Lower leg skin (tissue), 4 donors: ENCODE measurements at regions not wholly inside any gene's neighbourhood (a gene's known extent, or its start where the extent isn't known, plus 50 kb on each side); places are given as distances from the start of the nearest gene placed in this dataset.
"Not testable (repeated sequence)": the region's sequence is repeated elsewhere in the genome, so short reads cannot be mapped to it uniquely, and the experiment has no call there.

Experiments used
- DNase-seq, 2 donors: peaks; one replicate each; pipeline ENCODE4 v3.0.0-alpha.2; 2019; ENCODE audit warnings: low spot score in 2 of 2
- H3K4me3 ChIP-seq: fragments of 200-600 bp; sonication (generic); 2 replicates; pipeline ENCODE4 v1.5.1; 2017; ENCODE audit warnings: mild to moderate bottlenecking, low read depth; ENCODE audit not compliant: poor library complexity, severe bottlenecking
- CTCF ChIP-seq, 3 donors: fragments of 450-650 bp; IDR thresholded peaks; one replicate each; pipeline ENCODE4 v1.5.1; 2016; ENCODE audit warnings: antibody characterized with exemption in 3 of 3, mild to moderate bottlenecking in 3 of 3, moderate library complexity in 2 of 3
- POLR2A ChIP-seq, 2 donors: fragments of 450-650 bp; IDR thresholded peaks; one replicate each; pipeline ENCODE4 v1.6.1; 2016 to 2017; ENCODE audit warnings: antibody characterized with exemption in 2 of 2, mild to moderate bottlenecking in 1 of 2, moderate library complexity in 1 of 2
- WGBS, 2 donors: methylation state at CpG; one replicate each; pipeline ENCODE4 v1.1.5; 2018; 5-methylcytosine and 5-hydroxymethylcytosine counted together
- intact Hi-C: fragments of 100-400 bp; cut with DNase I; formaldehyde crosslinking; loops from one replicate; pipeline ENCODE4 v1.15.0; 2023; ENCODE audit warnings: low total_unique reads

DNA sequence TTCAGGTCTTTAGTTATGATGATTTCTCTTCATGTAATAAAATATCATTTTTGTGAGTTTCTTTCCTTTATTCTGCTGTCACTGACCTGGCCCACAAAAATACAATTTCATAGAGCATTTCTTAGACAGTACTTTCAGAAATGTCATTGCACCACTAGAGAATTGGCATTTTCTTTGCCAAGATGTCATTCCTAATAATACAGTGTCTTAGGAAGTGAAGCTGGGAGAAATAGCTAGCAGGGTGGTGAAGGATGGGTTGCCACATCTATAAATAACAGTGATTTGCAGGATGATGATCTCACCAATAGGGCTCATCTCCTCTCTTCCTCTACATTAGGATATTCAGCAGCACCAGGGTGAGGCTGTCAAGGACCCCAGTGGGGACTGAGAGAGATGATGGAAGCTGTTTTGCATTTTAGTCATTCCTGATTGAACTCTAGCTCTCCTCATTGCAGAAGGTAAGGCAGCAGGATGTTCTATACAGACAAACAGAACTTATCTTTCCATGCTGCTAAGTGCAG is 452.1 kb downstream of the NXPH1 start:
- no peak for TF ChIP-seq POLR2A (IDR thresholded peaks at IDR 0.05)
- TF ChIP-seq CTCF (IDR thresholded peaks at IDR 0.05): no peak
- no peak for DNase-seq
- no peak overlapping the region for H3K4me3 ChIP-seq
- intact Hi-C loops: no loop called here

- H3K4me3 ChIP-seq, DNase-seq, intact Hi-C loops: not testable (repeated sequence)
- WGBS, 2 donors: 95 to 98% methylated on average over 10 to 21 of the region's 30 CpGs
Observed at GRCh38 chr7:8890346-8890745, 456.9 kb downstream of the NXPH1 start.

- intact Hi-C loops: no loop called here
- DNase-seq: no peak
- no peak overlapping the region for H3K4me3 ChIP-seq
- TF ChIP-seq POLR2A (IDR thresholded peaks at IDR 0.05) (no peak), CTCF (IDR thresholded peaks at IDR 0.05) (no peak)
- 31 to 40% methylated on average over 2 of the region's 2 CpGs for WGBS, 2 donors
Observed at GRCh38 chr7:8893775-8894174, 460.4 kb downstream of the NXPH1 start.

DNA sequence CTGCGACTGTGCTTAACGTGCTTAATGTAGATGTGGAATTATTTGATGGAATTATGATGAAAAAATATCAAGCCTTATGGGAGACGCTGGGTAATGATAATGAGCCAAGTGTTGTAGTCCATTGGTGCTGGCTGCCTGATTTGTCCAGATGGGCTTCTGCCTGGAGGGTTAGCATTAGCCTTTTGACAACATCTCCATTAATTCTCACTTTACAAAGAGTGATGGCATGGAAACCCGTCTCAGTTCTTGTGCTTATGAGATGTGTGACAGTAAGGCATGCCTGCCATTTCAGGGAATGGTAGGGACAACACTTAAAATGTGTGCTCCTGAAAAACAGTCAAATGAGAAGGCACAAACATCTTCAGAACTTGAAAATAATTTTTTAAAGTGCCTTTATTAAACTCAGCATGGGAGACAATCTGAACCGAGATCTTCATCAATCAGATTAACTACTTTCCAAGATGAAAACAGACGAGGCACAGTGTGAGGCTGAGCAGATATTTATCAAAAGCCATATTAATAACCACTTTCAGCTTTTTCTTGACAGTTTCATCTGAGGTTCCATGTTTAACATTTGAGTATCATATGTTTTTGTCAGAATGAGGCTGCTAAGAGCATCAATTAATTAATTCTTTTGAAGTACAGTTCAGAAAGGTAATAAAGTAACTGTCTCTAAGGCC is 473.1 kb downstream of the NXPH1 start:
- TF ChIP-seq POLR2A (IDR thresholded peaks at IDR 0.05) (no peak), CTCF (IDR thresholded peaks at IDR 0.05) (no peak)
- WGBS, 2 donors: 82 to 89% methylated on average over 6 of the region's 6 CpGs
- intact Hi-C loops: no loop called here
- no peak for DNase-seq
- H3K4me3 ChIP-seq: no peak overlapping the region

- no peak for DNase-seq
- intact Hi-C loops: no loop called here
- no peak overlapping the region for H3K4me3 ChIP-seq
- 48 to 82% methylated on average over 1 of the region's 1 CpG for WGBS, 2 donors
- TF ChIP-seq CTCF (IDR thresholded peaks at IDR 0.05) (no peak), POLR2A (IDR thresholded peaks at IDR 0.05) (no peak)
Observed at GRCh38 chr7:8908889-8909288, 475.5 kb downstream of the NXPH1 start.

DNA sequence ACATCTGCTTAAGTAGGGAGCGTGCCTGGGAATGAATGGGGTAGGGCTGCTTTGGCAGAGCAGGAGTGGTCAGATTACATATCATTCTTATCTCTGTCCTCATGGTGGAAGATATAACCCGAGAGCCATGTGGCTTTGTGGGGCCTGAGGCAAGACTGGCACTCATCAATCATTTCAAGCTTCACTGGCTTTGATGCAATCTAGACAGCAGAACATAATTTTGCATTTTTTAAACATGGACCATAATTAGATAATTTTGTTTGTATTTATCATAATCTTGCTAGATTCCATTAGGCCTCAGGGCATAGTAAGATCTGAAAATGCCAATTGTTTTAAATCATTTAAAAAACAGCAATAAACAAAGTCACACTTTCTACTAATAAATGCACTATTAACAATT is 480.3 kb downstream of the NXPH1 start:
- H3K4me3 ChIP-seq: no peak overlapping the region
- intact Hi-C loops: no loop called here
- TF ChIP-seq POLR2A (IDR thresholded peaks at IDR 0.05) (no peak), CTCF (IDR thresholded peaks at IDR 0.05) (no peak)
- DNase-seq: no peak
- WGBS, 2 donors: 55 to 58% methylated on average over 2 of the region's 2 CpGs
